ENCODE measurements at regions not wholly inside any gene's neighbourhood (a gene's known extent, or its start where the extent isn't known, plus 50 kb on each side); places are given as distances from the start of the nearest gene placed in this dataset.

DNA sequence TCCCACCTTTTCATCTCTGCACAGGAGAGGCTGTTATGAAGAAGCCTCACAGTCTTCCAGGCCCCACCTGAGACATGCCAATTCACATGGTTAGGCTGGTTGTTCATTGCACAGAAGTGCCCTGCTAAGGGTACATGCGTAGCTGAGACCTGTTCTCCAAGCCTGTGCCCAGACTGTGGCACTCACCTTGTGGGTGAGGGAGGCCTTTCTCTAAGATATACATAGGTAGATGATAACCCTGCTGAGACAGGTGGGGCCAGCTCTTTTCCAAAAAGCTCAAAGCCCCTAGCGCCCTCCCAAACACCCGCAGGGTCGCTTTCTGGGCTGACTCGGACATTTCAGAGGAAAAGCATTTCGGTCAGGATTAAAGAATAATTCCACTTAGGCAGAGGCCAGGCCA lies 53.5 kb upstream of the ZNF507 start:
- no peak for DNase-seq (ENCODE audit: low read depth)

DNA sequence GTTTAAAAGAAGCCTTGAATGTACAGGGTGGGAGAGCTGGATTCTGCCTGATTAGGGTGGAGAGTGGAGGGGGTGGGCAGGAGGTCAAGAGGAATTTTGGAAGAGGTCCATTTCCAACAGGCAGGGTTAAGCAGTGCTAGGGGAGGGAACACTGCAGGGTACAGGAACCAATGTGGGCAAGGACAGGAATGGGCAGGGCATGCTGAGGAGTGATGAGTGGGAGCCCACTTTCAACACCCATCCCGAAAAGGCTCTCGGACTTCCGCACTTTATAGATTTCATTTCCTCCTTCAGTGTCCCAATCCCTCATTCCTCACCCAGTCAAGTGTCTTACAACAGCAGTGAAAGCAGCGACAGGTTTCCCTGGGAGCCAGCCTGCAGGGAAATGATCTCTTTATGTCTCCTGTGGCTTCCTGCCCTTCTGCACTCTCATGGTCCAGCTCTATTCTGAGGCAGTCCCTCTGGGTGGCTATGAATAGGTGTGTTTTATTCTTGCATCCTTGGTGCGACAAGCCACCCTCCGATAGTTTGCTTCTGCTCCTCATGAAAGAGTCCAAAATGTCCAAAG lies 50.5 kb upstream of the ZNF507 start:
- DNase-seq (ENCODE audit: low read depth), result no peak

Measured in Daoy (cell line).